Progenitor cell of endocrine pancreas (in vitro differentiated cells): ENCODE measurements at regions not wholly inside any gene's neighbourhood (a gene's known extent, or its start where the extent isn't known, plus 50 kb on each side); places are given as distances from the start of the nearest gene placed in this dataset.

Experiments used
- DNase-seq: peaks from one replicate; pipeline ENCODE4 v3.0.0; 2021; ENCODE audit warnings: low spot score; ENCODE audit not compliant: unreplicated experiment
- H3K27ac Mint-ChIP-seq: 2 replicates; pipeline ENCODE4 v1.8.0; 2021; ENCODE audit warnings: mild to moderate bottlenecking, moderate library complexity, mixed read lengths
- H3K27me3 Mint-ChIP-seq: 2 replicates; pipeline ENCODE4 v1.8.0; 2021; ENCODE audit warnings: mixed read lengths
- H3K36me3 Mint-ChIP-seq: 2 replicates; pipeline ENCODE4 v1.8.0; 2022; ENCODE audit warnings: mixed read lengths; ENCODE audit not compliant: insufficient read depth
- H3K4me1 Mint-ChIP-seq: 2 replicates; pipeline ENCODE4 v1.8.0; 2021; ENCODE audit warnings: low read depth, mixed read lengths
- H3K4me3 Mint-ChIP-seq: 2 replicates; pipeline ENCODE4 v1.8.0; 2021; ENCODE audit warnings: low read depth, mild to moderate bottlenecking, moderate library complexity, mixed read lengths
- H3K9me3 Mint-ChIP-seq: 2 replicates; pipeline ENCODE4 v1.8.0; 2021; ENCODE audit warnings: low read depth, mixed read lengths
- CTCF ChIP-seq: fragments of 200-600 bp; sonication (generic); IDR thresholded peaks from one replicate; pipeline ENCODE4 v1.5.0; 2021; ENCODE audit warnings: antibody characterized with exemption, mild to moderate bottlenecking; ENCODE audit not compliant: unreplicated experiment

- DNase-seq, result no peak
- Mint-ChIP-seq H3K4me1 (peaks cover 3% of the 10 kb centered on the region), H3K36me3 (peaks cover 1% of the 10 kb centered on the region), H3K27me3 (no peaks in the 10 kb centered on the region), H3K4me3 (no peak overlapping the region), H3K27ac (no peak overlapping the region), H3K9me3 (peaks cover 24% of the 10 kb centered on the region)
- no peak for TF ChIP-seq CTCF
Measured at GRCh38 chr6:48212501-48212900, 101.5 kb upstream of the PTCHD4 start.

- Mint-ChIP-seq H3K27ac (no peak overlapping the region), H3K27me3 (no peaks in the 10 kb centered on the region), H3K9me3 (peaks cover 20% of the 10 kb centered on the region), H3K4me3 (no peak overlapping the region), H3K4me1 (peaks cover 13% of the 10 kb centered on the region), H3K36me3 (peaks cover 3% of the 10 kb centered on the region)
- no peak for TF ChIP-seq CTCF
- no peak for DNase-seq
Measured at GRCh38 chr6:48206091-48206490, 95.1 kb upstream of the PTCHD4 start.

GRCh38 chr6:48200869-48201390 is 89.9 kb upstream of the PTCHD4 start:
- H3K36me3 Mint-ChIP-seq, result peaks cover 1% of the 10 kb centered on the region
- peaks cover 7% of the 10 kb centered on the region for H3K4me1 Mint-ChIP-seq
- peaks cover 22% of the 10 kb centered on the region for H3K9me3 Mint-ChIP-seq
- no peak for TF ChIP-seq CTCF
- no peaks in the 10 kb centered on the region for H3K27me3 Mint-ChIP-seq
- H3K27ac Mint-ChIP-seq, result no peak overlapping the region
- no peak for DNase-seq
- no peak overlapping the region for H3K4me3 Mint-ChIP-seq

GRCh38 chr6:48199499-48199898 is 88.5 kb upstream of the PTCHD4 start:
- no peak for TF ChIP-seq CTCF
- Mint-ChIP-seq H3K27me3 (no peaks in the 10 kb centered on the region), H3K9me3 (peaks cover 22% of the 10 kb centered on the region), H3K4me3 (no peak overlapping the region), H3K36me3 (peaks cover 1% of the 10 kb centered on the region), H3K4me1 (peaks cover 6% of the 10 kb centered on the region), H3K27ac (no peak overlapping the region)
- no peak for DNase-seq

- no peak overlapping the region for H3K27ac Mint-ChIP-seq
- no peak for TF ChIP-seq CTCF
- no peak overlapping the region for H3K4me3 Mint-ChIP-seq
Measured at GRCh38 chr6:48197941-48198340, 86.9 kb upstream of the PTCHD4 start.

More at GRCh38 chr6:48197941-48198340, 86.9 kb upstream of the PTCHD4 start:
- Mint-ChIP-seq H3K27me3 (no peaks in the 10 kb centered on the region), H3K36me3 (no peaks in the 10 kb centered on the region), H3K9me3 (peaks cover 13% of the 10 kb centered on the region), H3K4me1 (peaks cover 12% of the 10 kb centered on the region)
- DNase-seq, result no peak
